GM12865 (cell line): ENCODE measurements at regions not wholly inside any gene's neighbourhood (a gene's known extent, or its start where the extent isn't known, plus 50 kb on each side); places are given as distances from the start of the nearest gene placed in this dataset.

Experiments
- DNase-seq: peaks from one replicate; pipeline ENCODE4 v3.0.0; 2010; ENCODE audit warnings: low read depth
- H3K4me3 ChIP-seq: 2 replicates; pipeline ENCODE4 v1.5.1; 2011; ENCODE audit warnings: mild to moderate bottlenecking, low read depth, low read length, control low read depth
- TF ChIP-seq, protein P1 (sequence below): IDR thresholded peaks from 2 replicates; pipeline ENCODE4 v1.5.1; 2011; ENCODE audit warnings: low read length, control low read depth, low read depth, inconsistent platforms; ENCODE audit not compliant: insufficient read depth; ENCODE audit errors: missing control alignments

DNA sequence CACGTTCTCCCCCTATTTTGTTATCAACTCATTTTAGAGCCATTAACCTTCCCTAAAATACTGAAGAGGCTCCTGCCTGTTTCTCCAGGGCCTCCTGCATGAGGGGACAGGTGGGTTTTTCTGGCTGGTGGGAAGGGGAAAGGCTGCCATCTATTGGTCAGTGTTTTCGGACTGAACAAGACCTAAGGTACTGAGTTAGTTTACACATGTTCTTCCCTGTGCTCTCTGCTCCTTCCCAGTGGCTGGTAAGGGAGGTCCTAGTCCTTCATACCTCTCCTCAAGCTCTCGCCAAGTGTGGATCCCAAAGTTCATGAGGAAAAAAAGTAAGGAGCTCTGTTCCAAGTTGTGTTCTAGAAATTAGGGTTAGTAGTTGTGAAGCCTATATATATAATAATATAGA is 357.5 kb downstream of the FSCB start:
- H3K4me3 ChIP-seq = no peak overlapping the region
- DNase-seq = peak; percentile 0
- TF ChIP-seq, protein P1, sequence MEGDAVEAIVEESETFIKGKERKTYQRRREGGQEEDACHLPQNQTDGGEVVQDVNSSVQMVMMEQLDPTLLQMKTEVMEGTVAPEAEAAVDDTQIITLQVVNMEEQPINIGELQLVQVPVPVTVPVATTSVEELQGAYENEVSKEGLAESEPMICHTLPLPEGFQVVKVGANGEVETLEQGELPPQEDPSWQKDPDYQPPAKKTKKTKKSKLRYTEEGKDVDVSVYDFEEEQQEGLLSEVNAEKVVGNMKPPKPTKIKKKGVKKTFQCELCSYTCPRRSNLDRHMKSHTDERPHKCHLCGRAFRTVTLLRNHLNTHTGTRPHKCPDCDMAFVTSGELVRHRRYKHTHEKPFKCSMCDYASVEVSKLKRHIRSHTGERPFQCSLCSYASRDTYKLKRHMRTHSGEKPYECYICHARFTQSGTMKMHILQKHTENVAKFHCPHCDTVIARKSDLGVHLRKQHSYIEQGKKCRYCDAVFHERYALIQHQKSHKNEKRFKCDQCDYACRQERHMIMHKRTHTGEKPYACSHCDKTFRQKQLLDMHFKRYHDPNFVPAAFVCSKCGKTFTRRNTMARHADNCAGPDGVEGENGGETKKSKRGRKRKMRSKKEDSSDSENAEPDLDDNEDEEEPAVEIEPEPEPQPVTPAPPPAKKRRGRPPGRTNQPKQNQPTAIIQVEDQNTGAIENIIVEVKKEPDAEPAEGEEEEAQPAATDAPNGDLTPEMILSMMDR = no peak

DNA sequence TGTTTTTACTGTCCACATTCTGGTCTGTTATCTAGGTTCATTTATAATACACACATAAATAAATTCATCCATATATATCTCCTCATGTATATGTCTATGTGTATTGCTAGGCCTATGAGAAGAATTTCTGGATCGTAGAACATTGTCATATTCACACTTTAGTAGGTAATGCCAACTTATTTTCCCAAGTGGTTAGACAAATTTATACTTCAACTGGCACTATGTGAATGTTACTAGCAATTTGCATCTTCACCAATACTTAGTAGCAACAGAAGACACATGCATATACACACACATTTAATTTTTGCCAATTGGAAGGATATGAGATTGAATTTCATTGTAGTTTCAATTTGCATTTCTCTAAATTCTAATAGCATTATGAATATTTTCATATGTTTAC is 365.1 kb downstream of the FSCB start:
- no peak for DNase-seq
- H3K4me3 ChIP-seq = no peak overlapping the region
- TF ChIP-seq, protein P1 = no peak

DNA sequence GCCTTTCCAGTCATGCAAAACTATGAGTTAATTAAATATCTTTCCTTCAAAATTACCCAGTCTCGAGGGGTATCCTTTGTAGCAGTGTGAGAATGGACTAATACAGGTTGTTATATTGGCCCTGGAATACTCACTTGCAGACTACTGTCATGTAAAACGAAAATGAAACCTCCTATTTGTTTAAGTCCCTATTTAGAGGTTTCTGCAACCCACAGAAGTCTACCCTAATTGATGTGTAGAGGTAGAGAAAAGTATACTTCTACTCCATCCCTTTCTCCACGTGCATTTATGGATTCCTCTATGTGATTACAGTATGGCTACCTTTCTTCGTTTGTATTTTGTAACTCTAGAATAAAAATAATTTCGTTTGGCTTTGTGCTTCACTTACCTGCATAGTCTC is 371.1 kb downstream of the FSCB start:
- TF ChIP-seq, protein P1 = no peak
- DNase-seq = no peak
- H3K4me3 ChIP-seq = no peak overlapping the region

DNA sequence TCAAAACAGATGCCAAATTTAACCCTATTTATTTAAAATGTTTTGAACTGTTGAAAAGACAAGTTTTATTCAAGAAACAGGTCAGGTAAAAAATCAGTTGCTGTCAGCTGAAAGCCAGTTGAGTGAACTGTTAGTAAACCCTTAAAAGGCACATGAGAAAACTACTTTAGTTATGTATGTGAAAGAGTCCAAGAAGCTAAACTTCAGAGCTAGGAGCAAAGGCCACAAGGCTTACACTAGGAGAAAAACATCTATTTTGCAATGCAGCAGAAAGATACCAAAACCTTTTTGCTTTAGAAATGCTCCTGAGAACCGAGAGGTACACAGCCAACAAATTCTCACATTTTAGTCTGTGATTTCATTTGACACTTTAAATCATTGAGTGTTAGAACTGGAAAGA is 375.2 kb downstream of the FSCB start:
- no peak for DNase-seq
- no peak overlapping the region for H3K4me3 ChIP-seq
- TF ChIP-seq, protein P1 = no peak

DNA sequence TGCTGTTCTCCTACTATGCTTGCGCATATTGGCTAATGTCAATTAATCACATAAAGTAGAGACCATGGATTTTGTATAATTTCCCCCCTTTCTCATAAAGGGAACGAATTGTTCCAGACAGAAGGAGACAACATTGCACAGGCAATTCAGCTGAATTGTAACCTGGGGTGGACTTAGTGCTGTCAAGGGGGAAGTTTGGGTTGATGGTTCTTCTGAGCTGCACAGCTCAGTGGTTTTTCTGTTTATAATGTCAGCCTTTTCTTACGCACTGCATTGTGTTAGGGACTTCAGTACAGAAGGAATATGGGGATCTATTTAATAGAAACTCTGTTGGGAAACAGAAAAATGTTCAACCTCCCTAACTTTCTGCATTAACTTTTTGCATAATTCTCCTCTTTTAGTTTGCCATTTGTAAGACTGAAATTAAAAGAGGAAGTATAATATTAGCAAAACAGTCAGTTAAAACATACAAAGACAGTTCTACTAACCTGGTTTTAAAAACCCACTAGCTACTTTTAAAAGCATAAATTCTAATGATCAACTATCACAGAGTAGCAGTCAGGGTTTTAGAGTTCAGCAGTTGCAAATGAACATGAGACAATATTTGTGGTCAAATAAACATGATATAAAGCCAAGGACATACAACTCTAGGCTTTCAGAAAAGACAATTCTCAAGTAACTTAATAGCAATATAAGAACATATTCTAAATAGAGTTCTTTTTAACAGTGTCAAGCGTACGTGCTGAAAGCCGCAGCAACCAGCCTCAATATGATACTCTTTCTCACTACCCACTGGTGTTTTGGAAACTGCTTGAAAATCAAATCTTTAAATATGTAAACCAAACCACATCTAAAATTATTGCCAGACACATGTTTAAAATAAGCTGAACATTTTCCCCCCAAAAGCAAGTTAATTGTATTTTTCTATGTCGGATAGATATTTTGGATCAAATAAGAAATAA is 393.0 kb downstream of the FSCB start:
- TF ChIP-seq, protein P1 = no peak
- no peak for DNase-seq

DNA sequence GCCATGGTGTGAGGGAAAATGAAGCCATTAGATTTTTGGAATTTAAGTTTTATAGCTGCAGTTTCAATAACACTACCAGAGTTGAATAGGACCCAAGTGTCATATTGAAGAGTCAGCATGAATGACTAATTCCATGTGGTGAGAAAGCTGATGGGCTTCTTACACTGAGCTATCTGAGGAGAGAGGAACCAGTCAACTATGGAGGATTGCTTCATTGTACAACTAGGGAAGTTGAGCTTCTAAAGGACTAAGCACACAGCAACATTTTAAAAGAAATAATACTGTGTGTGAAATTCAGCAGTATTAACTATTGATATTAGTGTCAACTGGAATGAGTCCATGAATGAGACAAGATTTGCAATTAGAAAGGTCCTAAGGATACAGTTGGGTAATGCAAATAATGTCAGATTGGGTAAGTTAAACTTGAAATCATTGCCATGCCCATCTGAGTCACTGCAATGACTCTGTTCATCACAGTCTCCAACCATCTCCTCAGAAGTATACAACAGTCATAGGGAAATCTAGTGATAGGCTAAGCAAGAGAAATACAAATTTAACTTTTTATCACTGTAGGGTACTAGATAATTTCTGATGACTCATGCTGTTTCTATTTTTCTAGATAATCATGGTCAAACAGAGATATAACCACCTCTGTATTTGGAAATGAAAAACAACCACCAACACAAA is 394.2 kb downstream of the FSCB start:
- DNase-seq = no peak
- TF ChIP-seq, protein P1 = no peak
- no peak overlapping the region for H3K4me3 ChIP-seq

More for the DNA sequence above, 393.0 kb downstream of the FSCB start:
- H3K4me3 ChIP-seq = no peak overlapping the region

DNA sequence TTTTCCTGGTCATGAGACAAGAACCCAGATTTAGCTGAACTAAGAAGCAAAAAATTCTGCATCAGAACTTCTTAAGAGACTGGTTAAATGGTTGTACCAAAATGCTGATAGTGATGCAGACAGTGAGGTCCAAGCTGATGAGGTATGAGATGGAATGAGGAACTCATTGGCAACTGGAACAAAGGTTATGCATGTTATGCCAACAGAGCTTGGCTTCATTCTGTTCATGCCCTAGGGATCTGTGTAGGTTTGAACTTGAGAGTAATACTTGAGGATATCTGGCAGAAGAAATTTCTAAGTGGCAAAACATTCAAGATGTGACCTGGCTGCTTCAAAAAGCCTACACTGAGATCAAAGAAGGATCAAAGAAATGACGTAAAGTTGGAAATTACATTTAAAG is 398.0 kb downstream of the FSCB start:
- no peak for DNase-seq
- TF ChIP-seq, protein P1 = no peak
- no peak overlapping the region for H3K4me3 ChIP-seq
